ENCODE measurements at regions not wholly inside any gene's neighbourhood (a gene's known extent, or its start where the extent isn't known, plus 50 kb on each side); places are given as distances from the start of the nearest gene placed in this dataset.
"Not testable (repeated sequence)": the region's sequence is repeated elsewhere in the genome, so short reads cannot be mapped to it uniquely, and the experiment has no call there.

- H3K4me3 ChIP-seq (ENCODE audit: low read length): no peak overlapping the region
Observed at GRCh38 chr1:87983841-87984240, 655.2 kb downstream of the LMO4 start.

GRCh38 chr1:87985071-87985470 is 656.4 kb downstream of the LMO4 start:
- no peaks in the 10 kb centered on the region for H3K27me3 ChIP-seq (ENCODE audit: insufficient read depth, low read length)
- H3K4me1 ChIP-seq (ENCODE audit: insufficient read depth, low read length): no peaks in the 10 kb centered on the region
- H3K4me3 ChIP-seq (ENCODE audit: low read length): no peak overlapping the region
- no peaks in the 10 kb centered on the region for H3K9me3 ChIP-seq (ENCODE audit: low read depth, low read length)

More at GRCh38 chr1:87983841-87984240, 655.2 kb downstream of the LMO4 start:
- Histone ChIP-seq H3K9me3 (ENCODE audit: low read depth, low read length) (no peaks in the 10 kb centered on the region), H3K4me1 (ENCODE audit: insufficient read depth, low read length) (no peaks in the 10 kb centered on the region), H3K27me3 (ENCODE audit: insufficient read depth, low read length) (no peaks in the 10 kb centered on the region)

GRCh38 chr1:87986130-87986866 is 657.6 kb downstream of the LMO4 start:
- Histone ChIP-seq H3K4me3 (ENCODE audit: low read length) (no peak overlapping the region), H3K9me3 (ENCODE audit: low read depth, low read length) (no peaks in the 10 kb centered on the region), H3K4me1 (ENCODE audit: insufficient read depth, low read length) (no peaks in the 10 kb centered on the region), H3K27me3 (ENCODE audit: insufficient read depth, low read length) (no peaks in the 10 kb centered on the region)

- Histone ChIP-seq H3K27me3 (ENCODE audit: insufficient read depth, low read length) (no peaks in the 10 kb centered on the region), H3K9me3 (ENCODE audit: low read depth, low read length) (no peaks in the 10 kb centered on the region), H3K4me3 (ENCODE audit: low read length) (no peak overlapping the region), H3K4me1 (ENCODE audit: insufficient read depth, low read length) (no peaks in the 10 kb centered on the region)
Observed at GRCh38 chr1:87989346-87989745, 660.7 kb downstream of the LMO4 start.

- not testable (repeated sequence) for H3K4me1 ChIP-seq (ENCODE audit: insufficient read depth, low read length); H3K9me3 ChIP-seq (ENCODE audit: low read depth, low read length); H3K27me3 ChIP-seq (ENCODE audit: insufficient read depth, low read length); H3K4me3 ChIP-seq (ENCODE audit: low read length)
Observed at GRCh38 chr1:87992536-87992935, 663.9 kb downstream of the LMO4 start.

- Histone ChIP-seq H3K27me3 (ENCODE audit: insufficient read depth, low read length) (no peaks in the 10 kb centered on the region), H3K4me1 (ENCODE audit: insufficient read depth, low read length) (no peaks in the 10 kb centered on the region), H3K4me3 (ENCODE audit: low read length) (no peak overlapping the region), H3K9me3 (ENCODE audit: low read depth, low read length) (no peaks in the 10 kb centered on the region)
Observed at GRCh38 chr1:87993051-87993450, 664.4 kb downstream of the LMO4 start.

- no peaks in the 10 kb centered on the region for H3K27me3 ChIP-seq (ENCODE audit: insufficient read depth, low read length)
- no peaks in the 10 kb centered on the region for H3K9me3 ChIP-seq (ENCODE audit: low read depth, low read length)
- no peak overlapping the region for H3K4me3 ChIP-seq (ENCODE audit: low read length)
- no peaks in the 10 kb centered on the region for H3K4me1 ChIP-seq (ENCODE audit: insufficient read depth, low read length)
Observed at GRCh38 chr1:87999852-88000251, 671.2 kb downstream of the LMO4 start.

GRCh38 chr1:88001460-88001859 is 672.8 kb downstream of the LMO4 start:
- Histone ChIP-seq H3K9me3 (ENCODE audit: low read depth, low read length) (no peaks in the 10 kb centered on the region), H3K27me3 (ENCODE audit: insufficient read depth, low read length) (no peaks in the 10 kb centered on the region), H3K4me3 (ENCODE audit: low read length) (no peak overlapping the region), H3K4me1 (ENCODE audit: insufficient read depth, low read length) (no peaks in the 10 kb centered on the region)

GRCh38 chr1:88003255-88003654 is 674.6 kb downstream of the LMO4 start:
- H3K4me1 ChIP-seq (ENCODE audit: insufficient read depth, low read length): no peaks in the 10 kb centered on the region
- H3K27me3 ChIP-seq (ENCODE audit: insufficient read depth, low read length): no peaks in the 10 kb centered on the region
- no peaks in the 10 kb centered on the region for H3K9me3 ChIP-seq (ENCODE audit: low read depth, low read length)
- no peak overlapping the region for H3K4me3 ChIP-seq (ENCODE audit: low read length)

- H3K9me3 ChIP-seq (ENCODE audit: low read depth, low read length): no peaks in the 10 kb centered on the region
- H3K27me3 ChIP-seq (ENCODE audit: insufficient read depth, low read length): no peaks in the 10 kb centered on the region
- no peak overlapping the region for H3K4me3 ChIP-seq (ENCODE audit: low read length)
- no peaks in the 10 kb centered on the region for H3K4me1 ChIP-seq (ENCODE audit: insufficient read depth, low read length)
Observed at GRCh38 chr1:88009916-88010315, 674.2 kb upstream of the PKN2 start.

- H3K4me3 ChIP-seq (ENCODE audit: low read length): no peak overlapping the region
- H3K27me3 ChIP-seq (ENCODE audit: insufficient read depth, low read length): no peaks in the 10 kb centered on the region
- H3K4me1 ChIP-seq (ENCODE audit: insufficient read depth, low read length): no peaks in the 10 kb centered on the region
- H3K9me3 ChIP-seq (ENCODE audit: low read depth, low read length): no peaks in the 10 kb centered on the region
Observed at GRCh38 chr1:88013485-88013884, 670.6 kb upstream of the PKN2 start.

GRCh38 chr1:88014131-88014530 is 669.9 kb upstream of the PKN2 start:
- no peaks in the 10 kb centered on the region for H3K27me3 ChIP-seq (ENCODE audit: insufficient read depth, low read length)
- H3K9me3 ChIP-seq (ENCODE audit: low read depth, low read length): no peaks in the 10 kb centered on the region
- H3K4me3 ChIP-seq (ENCODE audit: low read length): no peak overlapping the region
- H3K4me1 ChIP-seq (ENCODE audit: insufficient read depth, low read length): no peaks in the 10 kb centered on the region

GRCh38 chr1:88016947-88017346 is 667.1 kb upstream of the PKN2 start:
- Histone ChIP-seq H3K4me3 (ENCODE audit: low read length) (no peak overlapping the region), H3K4me1 (ENCODE audit: insufficient read depth, low read length) (no peaks in the 10 kb centered on the region), H3K9me3 (ENCODE audit: low read depth, low read length) (no peaks in the 10 kb centered on the region), H3K27me3 (ENCODE audit: insufficient read depth, low read length) (no peaks in the 10 kb centered on the region)

- Histone ChIP-seq H3K9me3 (ENCODE audit: low read depth, low read length) (no peaks in the 10 kb centered on the region), H3K27me3 (ENCODE audit: insufficient read depth, low read length) (no peaks in the 10 kb centered on the region), H3K4me3 (ENCODE audit: low read length) (no peak overlapping the region), H3K4me1 (ENCODE audit: insufficient read depth, low read length) (no peaks in the 10 kb centered on the region)
Observed at GRCh38 chr1:88021529-88021928, 662.5 kb upstream of the PKN2 start.

- H3K27me3 ChIP-seq (ENCODE audit: insufficient read depth, low read length): no peaks in the 10 kb centered on the region
- no peak overlapping the region for H3K4me3 ChIP-seq (ENCODE audit: low read length)
- H3K9me3 ChIP-seq (ENCODE audit: low read depth, low read length): no peaks in the 10 kb centered on the region
- no peaks in the 10 kb centered on the region for H3K4me1 ChIP-seq (ENCODE audit: insufficient read depth, low read length)
Observed at GRCh38 chr1:88022516-88022915, 661.6 kb upstream of the PKN2 start.

GRCh38 chr1:88029142-88029541 is 654.9 kb upstream of the PKN2 start:
- no peaks in the 10 kb centered on the region for H3K27me3 ChIP-seq (ENCODE audit: insufficient read depth, low read length)
- no peak overlapping the region for H3K4me3 ChIP-seq (ENCODE audit: low read length)
- H3K4me1 ChIP-seq (ENCODE audit: insufficient read depth, low read length): no peaks in the 10 kb centered on the region
- no peaks in the 10 kb centered on the region for H3K9me3 ChIP-seq (ENCODE audit: low read depth, low read length)

All from mononuclear cell (primary cell).